Upper lobe of left lung (tissue), 4 donors: ENCODE measurements at regions not wholly inside any gene's neighbourhood (a gene's known extent, or its start where the extent isn't known, plus 50 kb on each side); places are given as distances from the start of the nearest gene placed in this dataset.

Source experiments
- POLR2A ChIP-seq, 4 donors: fragments of 450-650 bp; IDR thresholded peaks; one replicate each; pipeline ENCODE4 v1.5.1; 2016 to 2017; ENCODE audit warnings: antibody characterized with exemption in 4 of 4, mild to moderate bottlenecking in 2 of 4
- POLR2AphosphoS5 ChIP-seq, 2 donors: sonication (generic); formaldehyde crosslinking; IDR thresholded peaks; one replicate each; pipeline ENCODE4 v1.5.1; 2017; ENCODE audit warnings: antibody characterized with exemption in 2 of 2
- TF ChIP-seq, protein P1 (sequence below), 6 experiments: fragments of 450-650 bp in 4 of 6; fragments of 200-600 bp in 2 of 6; sonication (generic) in 2 of 6; IDR thresholded peaks; one replicate each; pipeline ENCODE4 v1.5.1; 2016 to 2019; ENCODE audit warnings: antibody characterized with exemption in 6 of 6

DNA sequence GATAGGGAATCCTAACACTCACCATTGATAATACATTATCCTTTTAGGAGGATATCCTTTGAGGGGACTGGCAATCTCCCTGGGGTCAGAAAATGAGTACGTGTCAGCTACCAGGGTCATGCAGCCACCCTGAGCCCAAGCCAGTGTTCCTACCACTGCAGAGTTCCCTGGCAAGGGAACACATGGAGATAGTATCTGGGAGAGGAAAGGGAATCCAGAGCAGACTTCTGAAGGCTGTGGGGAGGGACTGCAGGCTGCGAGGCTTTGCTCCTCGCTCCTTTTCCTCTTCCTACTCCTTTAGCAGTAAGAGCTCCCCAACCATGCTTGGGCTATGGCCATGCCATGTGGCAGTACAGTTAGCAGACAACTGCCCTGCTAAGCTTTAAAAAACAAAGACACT lies 62.9 kb upstream of the TJP1 start:
- TF ChIP-seq, protein P1, sequence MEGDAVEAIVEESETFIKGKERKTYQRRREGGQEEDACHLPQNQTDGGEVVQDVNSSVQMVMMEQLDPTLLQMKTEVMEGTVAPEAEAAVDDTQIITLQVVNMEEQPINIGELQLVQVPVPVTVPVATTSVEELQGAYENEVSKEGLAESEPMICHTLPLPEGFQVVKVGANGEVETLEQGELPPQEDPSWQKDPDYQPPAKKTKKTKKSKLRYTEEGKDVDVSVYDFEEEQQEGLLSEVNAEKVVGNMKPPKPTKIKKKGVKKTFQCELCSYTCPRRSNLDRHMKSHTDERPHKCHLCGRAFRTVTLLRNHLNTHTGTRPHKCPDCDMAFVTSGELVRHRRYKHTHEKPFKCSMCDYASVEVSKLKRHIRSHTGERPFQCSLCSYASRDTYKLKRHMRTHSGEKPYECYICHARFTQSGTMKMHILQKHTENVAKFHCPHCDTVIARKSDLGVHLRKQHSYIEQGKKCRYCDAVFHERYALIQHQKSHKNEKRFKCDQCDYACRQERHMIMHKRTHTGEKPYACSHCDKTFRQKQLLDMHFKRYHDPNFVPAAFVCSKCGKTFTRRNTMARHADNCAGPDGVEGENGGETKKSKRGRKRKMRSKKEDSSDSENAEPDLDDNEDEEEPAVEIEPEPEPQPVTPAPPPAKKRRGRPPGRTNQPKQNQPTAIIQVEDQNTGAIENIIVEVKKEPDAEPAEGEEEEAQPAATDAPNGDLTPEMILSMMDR (IDR thresholded peaks at IDR 0.05) = no peak
- TF ChIP-seq POLR2A (IDR thresholded peaks at IDR 0.05) (no peak), POLR2AphosphoS5 (IDR thresholded peaks at IDR 0.05) (no peak)
